22Rv1 (cell line): ENCODE measurements at regions not wholly inside any gene's neighbourhood (a gene's known extent, or its start where the extent isn't known, plus 50 kb on each side); places are given as distances from the start of the nearest gene placed in this dataset.
A peak's percentile ranks its signal among the peaks of the same experiment; 100 is the strongest.

Experiments
- H3K27ac ChIP-seq: fragments of 450-650 bp; 2 replicates; pipeline ENCODE4 v1.5.1; 2017
- CTCF ChIP-seq: fragments of 450-650 bp; IDR thresholded peaks from 2 replicates; pipeline ENCODE4 v1.5.1; 2017; ENCODE audit warnings: mild to moderate bottlenecking
- ZFX ChIP-seq: fragments of 450-650 bp; IDR thresholded peaks from 2 replicates; pipeline ENCODE4 v1.6.1; 2017; ENCODE audit warnings: antibody characterized with exemption, borderline replicate concordance

GRCh38 chr13:87999240-87999700 lies 328.1 kb downstream of the SLITRK5 start:
- TF ChIP-seq CTCF, result no peak
- TF ChIP-seq ZFX, result no peak
- H3K27ac ChIP-seq, result no peak overlapping the region

- TF ChIP-seq ZFX (no peak), CTCF (no peak; the same call in none of the 2 replicates)
- no peak overlapping the region for H3K27ac ChIP-seq
Observed at GRCh38 chr13:87999788-88000187, 328.6 kb downstream of the SLITRK5 start.

GRCh38 chr13:88000239-88000638 lies 329.1 kb downstream of the SLITRK5 start:
- TF ChIP-seq ZFX (no peak), CTCF (no peak; the same call in 1 of the 2 replicates)
- H3K27ac ChIP-seq, result no peak overlapping the region

GRCh38 chr13:88000787-88001186 lies 329.6 kb downstream of the SLITRK5 start:
- no peak overlapping the region for H3K27ac ChIP-seq

GRCh38 chr13:88005188-88005587 lies 334.0 kb downstream of the SLITRK5 start:
- no peak overlapping the region for H3K27ac ChIP-seq
- TF ChIP-seq CTCF (peak; percentile 36), ZFX (no peak)

More at GRCh38 chr13:88000787-88001186, 329.6 kb downstream of the SLITRK5 start:
- TF ChIP-seq CTCF (no peak), ZFX (no peak)

GRCh38 chr13:88014527-88014926 lies 343.4 kb downstream of the SLITRK5 start:
- no peak overlapping the region for H3K27ac ChIP-seq
- TF ChIP-seq ZFX (no peak), CTCF (no peak)

GRCh38 chr13:88022431-88023208 lies 351.4 kb downstream of the SLITRK5 start:
- H3K27ac ChIP-seq, result no peak overlapping the region
- TF ChIP-seq ZFX (no peak), CTCF (no peak)
